Adipocyte (in vitro differentiated cells): ENCODE measurements at regions not wholly inside any gene's neighbourhood (a gene's known extent, or its start where the extent isn't known, plus 50 kb on each side); places are given as distances from the start of the nearest gene placed in this dataset.

ENCODE experiments used
- DNase-seq: peaks from one replicate; pipeline ENCODE4 v3.0.0-alpha.2; 2015; ENCODE audit warnings: low read depth
- H3K27me3 ChIP-seq: replicated peaks from 2 replicates; pipeline ENCODE4 v1.7.0; 2013; ENCODE audit warnings: mild to moderate bottlenecking, low read length, moderate library complexity; ENCODE audit not compliant: control insufficient read depth, insufficient read depth
- H3K36me3 ChIP-seq: 2 replicates; pipeline ENCODE4 v1.7.0; 2013; ENCODE audit warnings: low read length, mild to moderate bottlenecking, moderate library complexity; ENCODE audit not compliant: control insufficient read depth, insufficient read depth, severe bottlenecking
- H3K4me1 ChIP-seq: 2 replicates; pipeline ENCODE4 v1.7.0; 2013; ENCODE audit warnings: mild to moderate bottlenecking, low read length, moderate library complexity; ENCODE audit not compliant: control insufficient read depth, insufficient read depth
- H3K4me3 ChIP-seq: 2 replicates; pipeline ENCODE4 v1.7.0; 2013; ENCODE audit warnings: mild to moderate bottlenecking, low read length, moderate library complexity
- H3K9ac ChIP-seq: 2 replicates; pipeline ENCODE4 v1.7.0; 2013; ENCODE audit warnings: mild to moderate bottlenecking, low read length, moderate library complexity
- H3K9me3 ChIP-seq: 2 replicates; pipeline ENCODE4 v1.7.0; 2013; ENCODE audit warnings: mild to moderate bottlenecking, low read length, moderate library complexity; ENCODE audit not compliant: control insufficient read depth

- no peaks in the 10 kb centered on the region for H3K36me3 ChIP-seq
- H3K4me1 ChIP-seq, result peaks cover 11% of the 10 kb centered on the region
- DNase-seq, result no peak
These were observed 126.1 kb upstream of the HAPLN1 start for GRCh38 chr5:83846624-83847350.

DNA sequence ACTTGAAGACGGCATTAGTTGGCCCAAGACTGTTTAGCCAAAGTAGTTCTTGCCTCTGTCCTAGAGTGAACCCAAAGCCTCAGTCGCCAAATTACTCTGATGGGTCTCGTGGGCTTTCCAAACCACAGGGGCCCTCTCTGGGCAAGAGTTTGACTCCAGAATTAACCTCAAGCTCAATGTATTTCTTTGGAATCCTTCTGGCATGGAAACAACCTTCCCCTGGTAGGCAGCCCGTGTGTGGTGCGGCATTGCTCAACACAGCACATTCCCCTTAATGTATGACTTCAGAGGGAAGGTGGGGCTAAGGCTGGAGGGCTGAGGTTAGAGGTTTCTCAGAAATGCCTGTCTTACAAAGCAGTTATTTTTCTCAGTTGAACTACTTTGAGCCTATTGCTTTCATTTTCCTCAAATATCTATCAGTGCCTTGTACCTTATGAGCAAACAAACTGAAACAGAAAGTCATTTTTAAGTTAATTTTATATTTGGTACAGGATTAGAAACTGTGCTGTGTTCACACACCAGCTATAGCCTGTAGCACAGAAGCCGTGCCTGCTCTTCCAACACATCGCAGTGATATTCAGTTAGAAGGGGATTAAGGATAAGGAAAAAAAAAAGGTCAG, 123.9 kb upstream of the HAPLN1 start:
- Histone ChIP-seq H3K27me3 (no peaks in the 10 kb centered on the region), H3K36me3 (no peaks in the 10 kb centered on the region), H3K9ac (no peak overlapping the region), H3K4me1 (peaks cover 11% of the 10 kb centered on the region), H3K4me3 (peak overlapping the region; percentile 56), H3K9me3 (no peaks in the 10 kb centered on the region)
- DNase-seq, result peak; percentile 94

More at GRCh38 chr5:83846624-83847350, 126.1 kb upstream of the HAPLN1 start:
- Histone ChIP-seq H3K27me3 (no peaks in the 10 kb centered on the region), H3K9me3 (no peaks in the 10 kb centered on the region), H3K4me3 (no peak overlapping the region), H3K9ac (no peak overlapping the region)

- no peak for DNase-seq
- no peaks in the 10 kb centered on the region for H3K36me3 ChIP-seq
- H3K4me1 ChIP-seq, result peaks cover 8% of the 10 kb centered on the region
These were observed 119.1 kb upstream of the HAPLN1 start for GRCh38 chr5:83839788-83840187.

DNA sequence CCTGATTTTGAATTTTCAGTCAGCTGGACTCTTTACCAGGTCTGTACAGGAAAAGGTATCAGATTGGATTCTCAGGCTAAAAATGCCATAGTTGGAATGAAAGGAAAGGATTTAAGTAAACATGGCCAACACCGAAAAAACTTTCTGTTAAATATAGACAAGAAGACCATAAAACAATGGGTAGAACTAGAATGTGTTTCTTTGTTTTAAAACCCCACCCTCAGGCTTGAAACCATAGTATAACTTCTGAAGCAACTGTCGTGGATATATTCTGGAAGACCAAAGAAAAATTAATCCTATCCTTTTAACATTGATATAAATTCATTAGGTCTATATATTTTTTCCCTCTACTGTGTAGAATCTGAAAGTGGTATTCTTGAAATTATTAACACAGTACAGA, 118.6 kb upstream of the HAPLN1 start:
- Histone ChIP-seq H3K9me3 (no peaks in the 10 kb centered on the region), H3K36me3 (no peaks in the 10 kb centered on the region), H3K27me3 (no peaks in the 10 kb centered on the region), H3K9ac (no peak overlapping the region), H3K4me1 (peaks cover 2% of the 10 kb centered on the region), H3K4me3 (no peak overlapping the region)
- DNase-seq, result no peak

More at GRCh38 chr5:83839788-83840187, 119.1 kb upstream of the HAPLN1 start:
- H3K9me3 ChIP-seq, result no peaks in the 10 kb centered on the region
- no peak overlapping the region for H3K4me3 ChIP-seq
- no peak overlapping the region for H3K9ac ChIP-seq
- H3K27me3 ChIP-seq, result no peaks in the 10 kb centered on the region

DNA sequence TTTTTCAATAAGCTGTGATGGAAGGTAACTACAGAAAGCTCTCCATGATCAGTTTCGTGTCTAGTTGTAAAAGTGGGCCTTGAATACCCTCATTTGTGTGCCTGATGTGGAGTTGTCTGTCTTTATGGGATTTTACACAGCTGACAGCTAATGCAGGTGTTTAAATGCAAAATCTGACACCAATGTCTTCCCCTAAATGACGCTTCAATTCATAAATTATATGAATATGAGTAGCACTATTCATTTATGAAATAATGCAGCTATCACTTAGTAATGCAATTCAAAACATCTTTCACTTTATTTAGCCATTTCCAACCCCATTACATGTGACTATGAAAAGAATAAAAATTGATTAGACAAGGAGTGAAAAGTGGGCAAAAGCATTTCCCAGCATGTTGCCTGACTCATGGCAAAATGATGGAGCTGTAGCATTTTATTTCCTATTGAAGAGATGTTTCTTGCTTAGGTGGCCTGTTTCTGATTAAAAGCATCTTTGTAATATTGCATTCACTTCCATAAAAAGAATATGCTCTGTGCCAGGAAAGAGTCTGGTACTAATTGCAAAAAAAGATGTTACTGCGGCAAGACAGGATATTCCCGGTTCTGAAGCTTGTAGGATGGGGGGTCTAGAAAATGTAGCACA, 116.7 kb upstream of the HAPLN1 start:
- Histone ChIP-seq H3K4me3 (no peak overlapping the region), H3K4me1 (no peaks in the 10 kb centered on the region), H3K9ac (no peak overlapping the region), H3K36me3 (no peaks in the 10 kb centered on the region), H3K27me3 (no peaks in the 10 kb centered on the region), H3K9me3 (no peaks in the 10 kb centered on the region)
- DNase-seq, result peak; percentile 44

DNA sequence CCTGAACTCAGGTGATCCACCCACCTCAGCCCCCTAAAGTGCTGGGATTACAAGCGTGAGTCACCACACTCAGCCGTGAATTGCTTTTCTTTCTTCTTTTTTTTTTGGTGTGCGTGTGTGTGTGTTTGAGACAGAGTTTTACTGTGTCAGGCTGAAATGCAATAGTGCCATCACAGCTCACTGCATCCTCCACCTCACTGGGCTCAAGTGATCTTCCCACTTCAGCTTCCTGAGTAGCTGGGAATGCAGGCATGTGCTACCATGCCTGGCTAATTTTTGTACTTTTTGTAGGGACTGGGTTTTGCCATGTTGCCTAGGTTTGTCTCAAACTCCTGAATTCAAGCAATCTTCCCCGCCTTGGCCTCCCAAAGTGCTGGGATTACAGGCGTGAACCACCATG, 113.7 kb upstream of the HAPLN1 start:
- Histone ChIP-seq H3K9me3 (no peaks in the 10 kb centered on the region), H3K4me3 (no peak overlapping the region), H3K4me1 (no peaks in the 10 kb centered on the region), H3K36me3 (no peaks in the 10 kb centered on the region), H3K27me3 (no peaks in the 10 kb centered on the region), H3K9ac (no peak overlapping the region)
- no peak for DNase-seq

DNA sequence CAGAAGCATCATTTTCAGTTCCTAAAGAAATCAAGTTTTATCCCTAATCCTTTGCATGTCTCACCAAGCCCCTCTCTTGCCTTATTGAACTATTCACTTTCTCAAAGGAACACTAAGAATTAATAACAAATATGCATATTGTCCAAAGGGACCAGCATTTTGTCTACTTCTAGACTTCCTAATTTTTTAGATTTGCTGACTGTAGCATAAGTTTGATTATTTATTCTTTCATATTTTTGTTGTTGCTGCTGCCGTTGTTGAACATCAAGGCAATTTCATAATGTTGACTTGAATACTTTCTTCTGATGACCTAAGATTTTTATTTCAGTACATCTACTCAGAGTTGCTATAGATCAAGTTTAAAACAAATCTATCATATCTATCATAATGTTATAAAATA, 111.2 kb upstream of the HAPLN1 start:
- DNase-seq, result no peak
- no peaks in the 10 kb centered on the region for H3K9me3 ChIP-seq
- no peak overlapping the region for H3K9ac ChIP-seq
- no peaks in the 10 kb centered on the region for H3K27me3 ChIP-seq
- H3K4me3 ChIP-seq, result no peak overlapping the region
- H3K4me1 ChIP-seq, result peaks cover 5% of the 10 kb centered on the region
- H3K36me3 ChIP-seq, result no peaks in the 10 kb centered on the region

GRCh38 chr5:83827111-83827557, 106.5 kb upstream of the HAPLN1 start:
- peaks cover 5% of the 10 kb centered on the region for H3K9me3 ChIP-seq
- no peak overlapping the region for H3K9ac ChIP-seq
- no peak overlapping the region for H3K4me3 ChIP-seq
- peak; percentile 93 for DNase-seq
- no peaks in the 10 kb centered on the region for H3K27me3 ChIP-seq
- no peaks in the 10 kb centered on the region for H3K36me3 ChIP-seq
- H3K4me1 ChIP-seq, result peaks cover 5% of the 10 kb centered on the region

DNA sequence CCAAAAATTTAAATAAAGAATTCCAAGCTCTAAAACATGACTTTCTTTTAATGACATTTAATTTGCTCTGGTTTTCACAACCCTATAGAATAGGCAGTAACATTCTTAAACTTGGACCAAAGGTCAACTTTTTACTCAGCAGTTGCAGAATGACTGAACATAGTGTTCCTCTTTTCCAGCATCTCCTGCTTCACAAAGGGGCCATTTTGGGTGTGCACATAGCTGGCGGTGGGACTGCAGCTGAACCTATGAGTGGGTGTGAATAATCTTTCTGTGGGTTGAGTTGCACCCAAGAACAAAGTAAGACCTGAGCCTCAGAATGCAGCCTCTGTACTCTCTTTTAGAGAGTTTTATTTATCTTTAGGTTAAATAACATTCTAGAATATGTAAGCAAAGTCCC, 96.9 kb upstream of the HAPLN1 start:
- Histone ChIP-seq H3K4me3 (no peak overlapping the region), H3K27me3 (no peaks in the 10 kb centered on the region), H3K9me3 (peaks cover 5% of the 10 kb centered on the region), H3K4me1 (no peaks in the 10 kb centered on the region), H3K36me3 (no peaks in the 10 kb centered on the region), H3K9ac (no peak overlapping the region)
- DNase-seq, result no peak

GRCh38 chr5:83815661-83816060, 95.0 kb upstream of the HAPLN1 start:
- no peaks in the 10 kb centered on the region for H3K27me3 ChIP-seq

DNA sequence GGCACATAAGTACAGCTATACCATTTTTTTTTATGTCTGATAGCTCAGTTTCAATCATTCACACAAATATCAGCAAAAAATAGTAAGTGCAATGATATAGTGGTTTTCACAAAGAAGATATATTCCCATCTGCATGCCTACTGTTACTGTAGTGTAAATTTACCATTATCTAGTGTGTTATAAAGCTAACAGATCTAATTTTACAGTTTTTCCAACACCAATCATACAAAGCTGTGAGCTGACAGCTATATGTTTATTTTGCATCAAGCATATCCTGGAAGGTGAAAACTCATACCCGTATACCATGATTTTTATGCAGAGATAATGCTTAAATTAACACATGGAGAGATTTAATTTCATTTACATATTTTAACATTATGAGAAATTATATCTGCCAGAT, 89.9 kb upstream of the HAPLN1 start:
- H3K36me3 ChIP-seq, result no peaks in the 10 kb centered on the region
- H3K9me3 ChIP-seq, result no peaks in the 10 kb centered on the region
- no peaks in the 10 kb centered on the region for H3K4me1 ChIP-seq
- H3K4me3 ChIP-seq, result no peak overlapping the region
- DNase-seq, result no peak
- no peak overlapping the region for H3K9ac ChIP-seq
- H3K27me3 ChIP-seq, result no peaks in the 10 kb centered on the region

More at GRCh38 chr5:83815661-83816060, 95.0 kb upstream of the HAPLN1 start:
- Histone ChIP-seq H3K4me1 (no peaks in the 10 kb centered on the region), H3K9me3 (peaks cover 5% of the 10 kb centered on the region), H3K36me3 (no peaks in the 10 kb centered on the region), H3K4me3 (no peak overlapping the region), H3K9ac (no peak overlapping the region)
- DNase-seq, result no peak
